ENCODE measurements at regions not wholly inside any gene's neighbourhood (a gene's known extent, or its start where the extent isn't known, plus 50 kb on each side); places are given as distances from the start of the nearest gene placed in this dataset.

GRCh38 chr4:128350449-128351045 lies 62.9 kb upstream of the PGRMC2 start:
- TF ChIP-seq ZNF404 (tag by site-specific recombination; IDR thresholded peaks at IDR 0.05) (no peak), RBAK (tag by site-specific recombination; IDR thresholded peaks at IDR 0.05) (no peak), ZNF776 (tag by site-specific recombination; IDR thresholded peaks at IDR 0.05; ENCODE audit: borderline replicate concordance) (no peak), PRDM10 (tag by site-specific recombination; IDR thresholded peaks at IDR 0.05) (peak; percentile 64), ZNF792 (tag by site-specific recombination; IDR thresholded peaks at IDR 0.05) (no peak), ZNF830 (tag by site-specific recombination; IDR thresholded peaks at IDR 0.05; ENCODE audit: low read depth) (no peak)
- no peaks in the 10 kb centered on the region for H3K36me3 ChIP-seq (ENCODE audit: control insufficient read depth in 2 of 2, insufficient read depth in 1 of 2, low read length in 2 of 2)
- H3K4me1 ChIP-seq (ENCODE audit: control insufficient read depth, insufficient read depth, low read length): no peaks in the 10 kb centered on the region
- no peak overlapping the region for H3K4me3 ChIP-seq (ENCODE audit: low read depth, low read length)
- POLR2A ChIA-PET: no interaction called here
- CTCF ChIA-PET: interaction anchor here (1.0 kb wide), 1 partner anchor 104 kb away, joined by 3 read pairs; no protein-coding TSS in a partner anchor
- no peaks in the 10 kb centered on the region for H3K9me3 ChIP-seq (ENCODE audit: control insufficient read depth, insufficient read depth, low read depth, low read length)
- no peak overlapping the region for H3K27ac ChIP-seq (ENCODE audit: extremely low read depth, low read depth, low read length)

DNA sequence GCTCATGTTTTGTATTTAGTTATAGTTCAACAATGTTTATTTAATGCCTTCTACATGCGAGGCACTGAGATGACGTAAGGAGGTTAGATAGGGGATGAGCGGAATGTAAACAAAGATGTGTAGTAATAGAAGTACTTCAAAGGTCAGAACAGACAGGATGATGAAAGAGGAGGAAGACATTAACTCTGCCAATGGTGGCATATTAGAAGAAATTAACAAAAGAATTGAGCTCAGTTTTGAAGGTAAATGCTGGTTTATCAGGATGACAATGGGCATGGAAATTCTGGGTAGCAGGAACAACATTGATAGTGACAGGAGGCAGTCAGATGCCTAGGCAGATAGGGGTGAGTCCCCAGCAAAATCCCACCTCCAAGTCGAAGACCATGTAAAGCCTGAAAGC lies 62.3 kb upstream of the PGRMC2 start:
- Histone ChIP-seq H3K27ac (ENCODE audit: extremely low read depth, low read depth, low read length) (no peak overlapping the region), H3K36me3 (ENCODE audit: control insufficient read depth in 2 of 2, insufficient read depth in 1 of 2, low read length in 2 of 2) (no peaks in the 10 kb centered on the region), H3K9me3 (ENCODE audit: control insufficient read depth, insufficient read depth, low read depth, low read length) (no peaks in the 10 kb centered on the region), H3K4me3 (ENCODE audit: low read depth, low read length) (no peak overlapping the region), H3K4me1 (ENCODE audit: control insufficient read depth, insufficient read depth, low read length) (no peaks in the 10 kb centered on the region)
- ChIA-PET POLR2A (no interaction called here), CTCF (interaction anchor here (0.6 to 1.0 kb wide), 2 partner anchors 41 to 105 kb away, joined by 3 read pairs; no protein-coding TSS in a partner anchor)
- TF ChIP-seq ZNF600 (tag by site-specific recombination; IDR thresholded peaks at IDR 0.05) (no peak), TCF7L2 (IDR thresholded peaks at IDR 0.05; ENCODE audit: borderline replicate concordance, low read depth, low read length) (peak; percentile 73), KLF8 (tag by site-specific recombination; IDR thresholded peaks at IDR 0.05) (peak; percentile 31; the same call in 1 of the 2 replicates), ZNF335 (tag by site-specific recombination; conservative IDR thresholded peaks at IDR 0.05) (0 out of 2 replicates have a peak, but pooled peaks have one; percentile 22), ZNF140 (tag by site-specific recombination; IDR thresholded peaks at IDR 0.05) (peak; percentile 94; the same call in 1 of the 2 replicates), ZNF704 (tag by site-specific recombination; IDR thresholded peaks at IDR 0.05) (no peak), HOXC10 (CRISPR knock-in tag; IDR thresholded peaks at IDR 0.05) (no peak), WT1 (tag by site-specific recombination; IDR thresholded peaks at IDR 0.05) (0 out of 2 replicates have a peak, but pooled peaks have one; percentile 24), MYNN (tag by site-specific recombination; IDR thresholded peaks at IDR 0.05; ENCODE audit: borderline replicate concordance) (no peak), REPIN1 (tag by site-specific recombination; IDR thresholded peaks at IDR 0.05; ENCODE audit: low read depth) (no peak), OSR2 (tag by site-specific recombination; IDR thresholded peaks at IDR 0.05) (no peak), SP2 (tag by site-specific recombination; IDR thresholded peaks at IDR 0.05) (no peak), ZNF398 (tag by site-specific recombination; IDR thresholded peaks at IDR 0.05) (peak; percentile 12; the same call in 1 of the 2 replicates)
- TF ChIP-seq, protein P1, sequence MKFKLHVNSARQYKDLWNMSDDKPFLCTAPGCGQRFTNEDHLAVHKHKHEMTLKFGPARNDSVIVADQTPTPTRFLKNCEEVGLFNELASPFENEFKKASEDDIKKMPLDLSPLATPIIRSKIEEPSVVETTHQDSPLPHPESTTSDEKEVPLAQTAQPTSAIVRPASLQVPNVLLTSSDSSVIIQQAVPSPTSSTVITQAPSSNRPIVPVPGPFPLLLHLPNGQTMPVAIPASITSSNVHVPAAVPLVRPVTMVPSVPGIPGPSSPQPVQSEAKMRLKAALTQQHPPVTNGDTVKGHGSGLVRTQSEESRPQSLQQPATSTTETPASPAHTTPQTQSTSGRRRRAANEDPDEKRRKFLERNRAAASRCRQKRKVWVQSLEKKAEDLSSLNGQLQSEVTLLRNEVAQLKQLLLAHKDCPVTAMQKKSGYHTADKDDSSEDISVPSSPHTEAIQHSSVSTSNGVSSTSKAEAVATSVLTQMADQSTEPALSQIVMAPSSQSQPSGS (tag by site-specific recombination; IDR thresholded peaks at IDR 0.05; ENCODE audit: low read depth): peak; percentile 24; the same call in 1 of the 2 replicates
- TF ChIP-seq, protein P2, sequence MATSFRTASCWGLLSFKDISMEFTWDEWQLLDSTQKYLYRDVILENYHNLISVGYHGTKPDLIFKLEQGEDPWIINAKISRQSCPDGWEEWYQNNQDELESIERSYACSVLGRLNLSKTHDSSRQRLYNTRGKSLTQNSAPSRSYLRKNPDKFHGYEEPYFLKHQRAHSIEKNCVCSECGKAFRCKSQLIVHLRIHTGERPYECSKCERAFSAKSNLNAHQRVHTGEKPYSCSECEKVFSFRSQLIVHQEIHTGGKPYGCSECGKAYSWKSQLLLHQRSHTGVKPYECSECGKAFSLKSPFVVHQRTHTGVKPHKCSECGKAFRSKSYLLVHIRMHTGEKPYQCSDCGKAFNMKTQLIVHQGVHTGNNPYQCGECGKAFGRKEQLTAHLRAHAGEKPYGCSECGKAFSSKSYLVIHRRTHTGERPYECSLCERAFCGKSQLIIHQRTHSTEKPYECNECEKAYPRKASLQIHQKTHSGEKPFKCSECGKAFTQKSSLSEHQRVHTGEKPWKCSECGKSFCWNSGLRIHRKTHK (tag by site-specific recombination; IDR thresholded peaks at IDR 0.05): peak; percentile 40; the same call in 1 of the 2 replicates

Measured in HEK293 (cell line).